ENCODE measurements at regions not wholly inside any gene's neighbourhood (a gene's known extent, or its start where the extent isn't known, plus 50 kb on each side); places are given as distances from the start of the nearest gene placed in this dataset.

DNA sequence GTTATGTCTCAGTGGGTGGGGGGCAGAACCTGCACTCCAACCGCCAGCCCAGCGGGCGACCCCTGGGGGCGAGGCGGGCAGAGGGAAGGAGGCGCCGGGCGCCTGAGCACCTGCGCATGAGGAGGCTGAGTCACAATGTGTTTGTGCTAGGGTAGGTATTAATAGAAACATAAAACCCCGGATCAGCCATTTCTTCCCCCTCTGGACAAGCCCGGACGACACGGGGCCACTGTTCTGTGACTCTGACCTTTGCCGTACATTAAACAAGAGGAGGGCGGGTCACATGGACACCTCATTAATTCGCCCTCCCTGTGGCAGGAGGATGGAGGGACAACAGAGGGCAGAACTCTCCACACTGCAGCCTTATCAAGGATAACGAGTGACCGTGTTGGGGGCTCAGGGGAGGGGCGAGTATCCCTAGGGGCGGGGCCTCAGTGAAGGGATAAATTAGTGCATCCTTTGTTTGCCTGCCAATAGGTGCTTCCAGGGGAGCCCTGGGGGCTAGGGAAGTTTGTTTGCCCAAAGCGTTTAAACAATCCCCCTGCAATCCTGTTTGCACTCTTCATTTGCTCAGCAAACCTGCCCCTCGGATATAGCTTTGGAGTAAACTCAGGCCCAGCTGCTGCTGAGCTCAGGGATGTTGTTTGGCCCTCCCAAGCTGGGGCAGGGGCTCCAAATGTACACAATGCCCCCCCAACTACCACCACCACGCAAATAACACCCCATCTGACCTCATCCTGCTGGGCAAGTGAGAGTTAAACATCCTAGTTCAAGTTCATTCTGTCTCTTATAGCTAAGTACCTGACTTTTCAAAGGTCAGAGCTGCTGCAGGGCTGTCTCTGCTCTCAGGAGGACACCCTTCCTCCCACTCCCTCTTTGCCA is 171.2 kb upstream of the GLI2 start (continued):
- TF ChIP-seq, protein P1, sequence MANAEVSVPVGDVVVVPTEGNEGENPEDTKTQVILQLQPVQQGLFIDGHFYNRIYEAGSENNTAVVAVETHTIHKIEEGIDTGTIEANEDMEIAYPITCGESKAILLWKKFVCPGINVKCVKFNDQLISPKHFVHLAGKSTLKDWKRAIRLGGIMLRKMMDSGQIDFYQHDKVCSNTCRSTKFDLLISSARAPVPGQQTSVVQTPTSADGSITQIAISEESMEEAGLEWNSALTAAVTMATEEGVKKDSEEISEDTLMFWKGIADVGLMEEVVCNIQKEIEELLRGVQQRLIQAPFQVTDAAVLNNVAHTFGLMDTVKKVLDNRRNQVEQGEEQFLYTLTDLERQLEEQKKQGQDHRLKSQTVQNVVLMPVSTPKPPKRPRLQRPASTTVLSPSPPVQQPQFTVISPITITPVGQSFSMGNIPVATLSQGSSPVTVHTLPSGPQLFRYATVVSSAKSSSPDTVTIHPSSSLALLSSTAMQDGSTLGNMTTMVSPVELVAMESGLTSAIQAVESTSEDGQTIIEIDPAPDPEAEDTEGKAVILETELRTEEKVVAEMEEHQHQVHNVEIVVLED (CRISPR knock-in tag; IDR thresholded peaks at IDR 0.05; ENCODE audit: borderline replicate concordance), result peak; percentile 53; the same call in 1 of the 2 replicates
- TF ChIP-seq ZSCAN25 (CRISPR knock-in tag; IDR thresholded peaks at IDR 0.05) (peak; percentile 93), GATAD2A (CRISPR knock-in tag; IDR thresholded peaks at IDR 0.05) (peak; percentile 92), NRL (CRISPR knock-in tag; IDR thresholded peaks at IDR 0.05; ENCODE audit: borderline replicate concordance) (no peak; the same call in 1 of the 2 replicates), ZNF136 (CRISPR knock-in tag; IDR thresholded peaks at IDR 0.05; ENCODE audit: low read depth) (0 out of 2 replicates have a peak, but pooled peaks have one; percentile 51), NKX3-1 (CRISPR knock-in tag; IDR thresholded peaks at IDR 0.05) (peak; percentile 78), NONO (IDR thresholded peaks at IDR 0.05) (no peak), NONO (CRISPR knock-in tag; conservative IDR thresholded peaks at IDR 0.05) (peak; percentile 88), ZNF564 (CRISPR knock-in tag; IDR thresholded peaks at IDR 0.05) (0 out of 2 replicates have a peak, but pooled peaks have one; percentile 71), KAT8 (CRISPR knock-in tag; IDR thresholded peaks at IDR 0.05) (peak; percentile 49; the same call in 1 of the 2 replicates), RARA (CRISPR knock-in tag; IDR thresholded peaks at IDR 0.05) (peak; percentile 99), ZSCAN9 (CRISPR knock-in tag; IDR thresholded peaks at IDR 0.05; ENCODE audit: borderline replicate concordance) (no peak; the same call in 1 of the 2 replicates), ZNF737 (CRISPR knock-in tag; IDR thresholded peaks at IDR 0.05; ENCODE audit: borderline replicate concordance) (no peak), TCF12 (IDR thresholded peaks at IDR 0.05) (no peak), TCF12 (CRISPR knock-in tag; IDR thresholded peaks at IDR 0.05) (peak; percentile 98), FOXJ3 (CRISPR knock-in tag; IDR thresholded peaks at IDR 0.05; ENCODE audit: borderline replicate concordance) (peak; percentile 93), NR2F1 (CRISPR knock-in tag; IDR thresholded peaks at IDR 0.05) (peak in 1 of 2 experiments; percentile 16; a peak in 1 of 4 replicates), FOXK2 (IDR thresholded peaks at IDR 0.05) (no peak; the same call in 1 of the 2 replicates), EED (CRISPR knock-in tag; IDR thresholded peaks at IDR 0.05) (no peak), ZNF12 (CRISPR knock-in tag; IDR thresholded peaks at IDR 0.05) (peak; percentile 8; the same call in 1 of the 2 replicates), ZSCAN31 (CRISPR knock-in tag; IDR thresholded peaks at IDR 0.05; ENCODE audit: low read depth) (peak; percentile 79)
- TF ChIP-seq, protein P2, sequence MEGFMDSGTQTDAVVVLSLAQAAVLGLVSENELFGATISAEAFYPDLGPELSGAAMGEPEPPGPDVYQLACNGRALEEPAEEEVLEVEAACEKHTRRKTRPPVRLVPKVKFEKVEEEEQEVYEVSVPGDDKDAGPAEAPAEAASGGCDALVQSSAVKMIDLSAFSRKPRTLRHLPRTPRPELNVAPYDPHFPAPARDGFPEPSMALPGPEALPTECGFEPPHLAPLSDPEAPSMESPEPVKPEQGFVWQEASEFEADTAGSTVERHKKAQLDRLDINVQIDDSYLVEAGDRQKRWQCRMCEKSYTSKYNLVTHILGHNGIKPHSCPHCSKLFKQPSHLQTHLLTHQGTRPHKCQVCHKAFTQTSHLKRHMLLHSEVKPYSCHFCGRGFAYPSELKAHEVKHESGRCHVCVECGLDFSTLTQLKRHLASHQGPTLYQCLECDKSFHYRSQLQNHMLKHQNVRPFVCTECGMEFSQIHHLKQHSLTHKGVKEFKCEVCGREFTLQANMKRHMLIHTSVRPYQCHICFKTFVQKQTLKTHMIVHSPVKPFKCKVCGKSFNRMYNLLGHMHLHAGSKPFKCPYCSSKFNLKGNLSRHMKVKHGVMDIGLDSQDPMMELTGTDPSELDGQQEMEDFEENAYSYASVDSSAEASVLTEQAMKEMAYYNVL (CRISPR knock-in tag; IDR thresholded peaks at IDR 0.05; ENCODE audit: borderline replicate concordance), result peak; percentile 77; the same call in 1 of the 2 replicates
- TF ChIP-seq, protein P3, sequence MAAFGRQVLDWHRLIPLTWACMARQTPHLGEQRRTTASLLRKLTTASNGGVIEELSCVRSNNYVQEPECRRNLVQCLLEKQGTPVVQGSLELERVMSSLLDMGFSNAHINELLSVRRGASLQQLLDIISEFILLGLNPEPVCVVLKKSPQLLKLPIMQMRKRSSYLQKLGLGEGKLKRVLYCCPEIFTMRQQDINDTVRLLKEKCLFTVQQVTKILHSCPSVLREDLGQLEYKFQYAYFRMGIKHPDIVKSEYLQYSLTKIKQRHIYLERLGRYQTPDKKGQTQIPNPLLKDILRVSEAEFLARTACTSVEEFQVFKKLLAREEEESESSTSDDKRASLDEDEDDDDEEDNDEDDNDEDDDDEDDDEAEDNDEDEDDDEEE (CRISPR knock-in tag; IDR thresholded peaks at IDR 0.05), result 0 out of 2 replicates have a peak, but pooled peaks have one; percentile 54
- TF ChIP-seq, protein P4, sequence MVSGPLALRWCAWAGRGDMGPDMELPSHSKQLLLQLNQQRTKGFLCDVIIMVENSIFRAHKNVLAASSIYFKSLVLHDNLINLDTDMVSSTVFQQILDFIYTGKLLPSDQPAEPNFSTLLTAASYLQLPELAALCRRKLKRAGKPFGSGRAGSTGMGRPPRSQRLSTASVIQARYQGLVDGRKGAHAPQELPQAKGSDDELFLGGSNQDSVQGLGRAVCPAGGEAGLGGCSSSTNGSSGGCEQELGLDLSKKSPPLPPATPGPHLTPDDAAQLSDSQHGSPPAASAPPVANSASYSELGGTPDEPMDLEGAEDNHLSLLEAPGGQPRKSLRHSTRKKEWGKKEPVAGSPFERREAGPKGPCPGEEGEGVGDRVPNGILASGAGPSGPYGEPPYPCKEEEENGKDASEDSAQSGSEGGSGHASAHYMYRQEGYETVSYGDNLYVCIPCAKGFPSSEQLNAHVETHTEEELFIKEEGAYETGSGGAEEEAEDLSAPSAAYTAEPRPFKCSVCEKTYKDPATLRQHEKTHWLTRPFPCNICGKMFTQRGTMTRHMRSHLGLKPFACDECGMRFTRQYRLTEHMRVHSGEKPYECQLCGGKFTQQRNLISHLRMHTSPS (CRISPR knock-in tag; IDR thresholded peaks at IDR 0.05; ENCODE audit: low read depth), result no peak; the same call in 1 of the 2 replicates
